Nucleus accumbens (tissue), 56 donors: ENCODE measurements at regions not wholly inside any gene's neighbourhood (a gene's known extent, or its start where the extent isn't known, plus 50 kb on each side); places are given as distances from the start of the nearest gene placed in this dataset.

Experiments
- DNase-seq, 56 donors: peaks; one replicate each; lab custom pipeline; 2025; lab: John Stamatoyannopoulos, UW

DNA sequence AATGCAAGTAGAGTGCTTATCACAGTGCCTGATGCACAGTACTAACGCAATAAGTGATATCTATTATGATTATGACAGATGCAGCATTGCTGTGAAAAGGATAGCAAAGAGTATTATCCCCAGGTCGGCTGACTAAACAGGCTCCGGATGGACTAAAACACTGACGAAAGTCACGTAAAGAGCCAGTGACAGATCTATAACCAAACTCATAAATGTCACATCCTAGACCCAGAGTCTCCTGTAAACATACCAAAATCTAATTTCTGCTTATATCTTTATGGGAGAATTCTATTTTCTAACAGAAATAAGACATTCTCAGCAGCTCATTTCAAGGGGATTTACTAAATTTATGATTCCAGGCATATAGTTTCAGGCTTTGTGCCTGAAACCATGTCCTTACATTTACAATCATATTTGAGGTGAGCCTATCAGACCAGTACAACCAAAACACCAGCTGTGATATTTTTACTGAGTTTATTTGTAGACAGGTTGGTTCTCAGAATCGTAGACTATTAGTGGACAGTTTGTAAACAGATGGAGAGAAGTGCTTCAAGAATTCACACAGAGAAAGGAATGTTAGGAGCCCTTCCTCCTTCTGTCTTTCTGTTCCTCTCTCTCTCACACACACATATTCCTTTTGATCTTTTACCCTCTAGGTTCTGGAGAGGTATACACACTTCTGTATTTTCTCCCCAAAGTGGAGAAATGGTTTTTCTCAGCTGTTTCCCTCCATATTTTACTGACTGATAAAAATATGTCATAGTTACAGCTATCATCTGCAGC lies 52.4 kb upstream of the WDR26 start:
- DNase-seq, result no peak

DNA sequence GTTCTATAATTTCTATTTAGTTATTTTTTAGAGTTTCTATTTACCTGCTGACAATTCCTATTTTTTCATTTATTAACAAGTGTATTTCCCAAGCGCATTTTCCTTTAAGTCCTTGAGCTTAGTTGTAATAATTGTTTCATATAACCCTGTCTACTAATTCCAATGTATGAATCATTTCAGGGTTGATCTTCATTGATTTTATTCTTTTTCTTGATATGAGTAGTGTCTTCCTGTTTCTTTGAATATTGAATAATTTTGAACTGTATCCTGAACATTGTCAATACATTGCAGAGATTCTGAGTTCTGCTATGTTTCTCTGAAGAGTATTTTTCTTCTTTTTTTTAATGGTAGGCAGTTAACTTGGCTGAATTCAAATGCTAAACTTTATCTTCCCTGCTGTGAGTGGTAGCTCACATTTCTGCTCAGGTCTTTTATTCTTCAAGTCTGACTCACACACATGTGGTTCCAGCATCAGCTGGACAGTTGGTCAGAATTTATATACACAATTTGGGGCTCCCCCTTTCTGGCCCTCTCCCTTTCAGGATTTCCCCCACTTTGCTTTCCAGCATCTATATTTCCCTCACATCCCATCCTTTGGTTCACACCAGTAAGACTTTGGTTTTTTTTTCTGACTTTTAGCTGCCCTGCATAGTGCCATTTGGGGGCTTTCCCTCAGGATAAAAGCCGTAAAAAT lies 54.4 kb upstream of the WDR26 start:
- DNase-seq, result no peak

DNA sequence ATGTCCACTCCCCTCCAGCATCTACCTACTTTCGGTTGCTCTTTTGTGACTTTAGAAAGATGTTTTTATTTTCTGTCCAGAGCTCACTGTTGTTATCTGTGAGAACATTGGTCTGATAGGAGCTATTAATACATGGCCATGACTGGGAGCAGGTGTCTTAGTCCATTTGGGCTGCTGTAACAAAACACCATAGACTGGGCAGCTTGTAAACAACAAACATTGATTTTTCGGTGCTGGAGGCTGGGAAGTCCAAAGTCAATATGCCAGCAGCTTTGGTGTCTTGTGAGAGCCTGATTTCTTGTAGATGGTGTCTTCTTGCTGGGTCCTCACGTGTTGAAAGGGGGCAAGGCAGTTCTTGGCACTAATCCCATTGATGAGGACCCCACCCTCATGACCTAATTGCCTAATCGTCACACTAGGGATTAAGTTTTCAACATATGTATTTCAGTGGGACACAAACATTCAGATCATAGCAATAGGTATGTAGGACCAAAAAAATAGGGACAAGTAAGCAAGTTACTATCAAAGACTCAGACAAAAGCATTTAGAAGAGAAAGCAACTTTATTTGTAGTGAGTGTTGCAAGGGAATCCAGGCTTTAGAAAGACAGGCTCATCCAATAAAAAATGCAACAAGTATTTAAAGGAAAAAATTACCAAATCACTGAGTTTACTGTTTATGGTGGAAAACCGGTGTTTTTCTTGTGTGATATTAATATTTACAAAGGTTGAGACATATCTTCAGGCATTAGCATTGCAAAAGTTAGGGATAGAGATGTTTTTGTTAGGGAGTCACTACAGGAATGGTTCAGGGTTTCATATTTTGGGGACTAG lies 55.2 kb upstream of the WDR26 start:
- DNase-seq, result no peak

DNA sequence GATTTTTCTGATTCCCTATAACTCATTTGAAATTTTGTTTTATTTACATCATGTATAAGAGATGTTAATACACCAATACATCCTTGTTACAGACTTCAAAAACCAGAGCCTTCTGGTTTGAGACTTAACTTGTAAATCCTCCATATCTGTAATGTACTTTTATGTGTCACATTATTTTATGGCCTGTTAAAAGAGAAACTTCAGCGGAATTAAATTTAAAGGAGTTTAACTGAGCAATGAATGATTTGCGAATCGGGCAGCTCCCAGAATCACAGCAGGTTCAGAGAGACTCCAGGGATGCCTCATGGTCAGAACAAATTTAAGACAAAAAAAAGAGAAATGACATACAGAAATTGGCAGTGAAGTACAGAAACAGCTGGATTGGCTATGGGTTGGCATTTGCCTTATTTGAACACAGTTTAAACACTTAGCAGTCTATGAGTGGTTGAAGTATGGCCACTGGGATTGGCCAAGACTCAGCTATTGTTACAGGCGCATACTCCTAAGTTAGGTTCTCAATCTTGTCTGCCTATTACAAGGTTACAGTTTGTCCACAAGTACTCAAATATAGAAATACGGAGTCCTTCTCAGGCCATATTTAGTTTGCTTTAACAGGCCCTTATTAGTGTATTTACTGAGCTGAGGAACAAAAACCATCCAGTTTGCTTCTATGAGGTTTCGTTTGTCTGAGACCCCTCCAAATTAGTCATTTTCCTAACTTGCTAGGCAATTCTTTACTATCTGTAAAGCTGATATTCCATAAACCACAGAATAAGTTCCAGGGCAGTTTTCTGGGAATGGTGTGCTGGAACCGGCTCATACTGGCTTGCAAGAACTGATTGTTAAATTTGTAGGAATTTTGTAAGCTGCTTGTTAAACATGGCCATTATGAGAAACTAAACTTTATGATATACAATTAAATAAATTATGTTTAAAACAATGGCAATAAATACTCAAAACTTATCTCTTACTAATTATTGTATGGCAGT lies 56.2 kb upstream of the WDR26 start:
- DNase-seq, result no peak

DNA sequence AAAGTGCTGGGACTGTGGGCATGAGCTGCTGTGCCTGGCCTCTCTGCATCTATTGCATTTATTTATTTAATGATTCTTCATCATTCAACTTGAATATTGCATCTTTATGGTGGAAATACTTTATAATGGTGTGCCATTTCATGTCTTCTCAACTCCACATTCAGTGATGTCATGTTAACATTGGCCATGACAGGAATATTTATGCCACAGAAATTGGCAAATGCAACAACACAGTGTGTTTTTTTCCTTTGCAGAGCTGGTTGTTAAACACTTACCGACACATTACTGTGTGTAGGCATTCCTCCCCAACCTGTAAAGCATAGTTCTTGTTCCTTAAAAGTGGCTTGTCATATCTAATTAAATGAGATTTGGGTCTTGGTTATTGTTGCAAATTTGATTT lies 57.4 kb upstream of the WDR26 start:
- DNase-seq, result no peak

DNA sequence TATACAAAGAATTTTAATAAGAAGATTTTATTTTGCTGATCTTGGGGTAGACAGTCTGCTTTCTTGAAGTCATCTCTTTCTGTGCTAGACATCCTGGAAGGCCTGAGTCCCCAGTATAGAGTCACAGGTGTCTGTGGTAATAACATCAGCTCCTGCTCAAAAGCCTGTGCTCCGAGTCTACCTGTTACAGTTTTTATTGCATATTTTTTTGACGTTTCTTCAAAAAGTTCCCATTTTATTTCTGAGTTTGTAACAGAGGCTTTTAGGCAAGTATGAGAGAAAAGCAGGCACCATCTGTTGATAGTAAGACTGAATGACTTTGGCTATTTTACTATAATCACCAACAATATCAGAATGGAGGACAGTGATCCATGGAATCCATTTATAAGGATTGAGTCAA lies 58.0 kb upstream of the WDR26 start:
- DNase-seq, result no peak

DNA sequence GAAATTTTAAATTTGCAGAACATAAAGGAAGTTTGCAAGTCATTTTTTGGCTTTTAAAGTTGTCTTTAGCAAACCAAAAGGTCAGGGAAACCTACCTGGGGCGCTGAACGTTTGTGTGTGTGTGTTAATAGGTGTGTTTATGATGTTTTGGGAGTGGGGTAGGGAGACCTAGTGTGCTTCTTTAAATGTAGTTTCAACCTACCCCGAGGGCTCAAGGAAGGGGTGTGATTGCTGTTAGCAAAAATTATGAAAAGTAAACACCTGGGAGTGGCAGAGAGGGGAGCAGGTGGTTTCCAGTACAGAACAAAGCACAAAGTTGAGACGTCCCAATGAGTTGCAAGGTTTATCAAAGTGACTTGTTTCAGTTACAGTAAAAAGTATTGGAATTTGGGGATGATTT lies 58.7 kb upstream of the WDR26 start:
- DNase-seq, result no peak

DNA sequence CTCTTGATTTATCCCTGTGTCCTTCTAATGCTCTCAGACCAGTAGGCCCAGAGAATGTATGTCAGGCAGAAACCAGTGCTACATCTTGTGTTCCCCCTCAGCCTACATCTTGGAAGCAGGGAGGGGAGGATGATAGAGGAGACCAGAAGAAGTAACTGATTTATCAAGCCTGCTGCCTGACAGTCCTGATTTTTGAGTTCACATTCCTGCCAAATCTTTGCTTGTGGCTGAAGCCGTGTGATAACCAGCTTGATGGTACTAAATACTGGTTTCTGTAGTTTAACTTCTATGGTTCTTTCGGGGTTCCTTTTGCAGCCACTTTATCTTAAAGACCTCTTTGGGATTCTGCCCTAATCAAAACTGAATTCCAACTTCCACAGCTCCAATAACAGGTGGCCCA lies 59.7 kb upstream of the WDR26 start:
- no peak for DNase-seq

DNA sequence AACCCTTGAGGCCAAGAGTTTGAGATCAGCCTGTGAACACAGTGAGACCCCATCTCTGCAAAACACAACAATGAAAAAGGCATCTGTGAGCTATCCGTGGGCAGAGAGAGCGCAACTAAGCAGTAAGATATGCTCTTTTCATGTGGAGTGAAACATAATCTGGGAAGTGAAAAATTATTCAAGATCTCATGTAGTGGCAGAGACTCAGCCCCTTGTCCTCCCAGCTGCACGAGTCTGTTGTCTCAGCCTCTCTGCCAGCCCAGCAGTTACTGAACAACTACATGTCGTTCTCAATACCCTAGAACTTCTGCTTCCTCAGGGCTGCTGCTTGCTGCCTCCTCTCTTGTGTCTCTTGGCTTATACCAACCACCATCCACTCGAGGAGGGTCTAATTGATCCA lies 61.3 kb upstream of the WDR26 start:
- no peak for DNase-seq

DNA sequence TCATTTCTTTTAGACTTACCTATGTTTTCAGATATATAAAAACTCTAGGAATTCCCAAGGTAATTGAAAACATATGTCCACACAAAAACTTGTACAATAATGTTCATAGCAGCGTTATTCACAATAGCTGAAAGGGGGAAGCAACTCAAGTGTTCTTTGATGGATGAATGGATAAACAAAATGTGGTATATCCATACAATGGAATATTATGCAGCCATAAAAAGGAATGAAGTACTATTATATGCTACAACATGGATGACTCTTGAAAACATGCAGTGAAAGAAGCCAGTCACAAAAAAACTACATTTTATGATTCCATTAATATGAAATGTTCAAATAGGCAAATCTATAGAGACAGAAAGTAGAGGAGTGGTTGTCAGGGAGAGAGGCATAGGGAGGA lies 62.2 kb upstream of the WDR26 start:
- no peak for DNase-seq

DNA sequence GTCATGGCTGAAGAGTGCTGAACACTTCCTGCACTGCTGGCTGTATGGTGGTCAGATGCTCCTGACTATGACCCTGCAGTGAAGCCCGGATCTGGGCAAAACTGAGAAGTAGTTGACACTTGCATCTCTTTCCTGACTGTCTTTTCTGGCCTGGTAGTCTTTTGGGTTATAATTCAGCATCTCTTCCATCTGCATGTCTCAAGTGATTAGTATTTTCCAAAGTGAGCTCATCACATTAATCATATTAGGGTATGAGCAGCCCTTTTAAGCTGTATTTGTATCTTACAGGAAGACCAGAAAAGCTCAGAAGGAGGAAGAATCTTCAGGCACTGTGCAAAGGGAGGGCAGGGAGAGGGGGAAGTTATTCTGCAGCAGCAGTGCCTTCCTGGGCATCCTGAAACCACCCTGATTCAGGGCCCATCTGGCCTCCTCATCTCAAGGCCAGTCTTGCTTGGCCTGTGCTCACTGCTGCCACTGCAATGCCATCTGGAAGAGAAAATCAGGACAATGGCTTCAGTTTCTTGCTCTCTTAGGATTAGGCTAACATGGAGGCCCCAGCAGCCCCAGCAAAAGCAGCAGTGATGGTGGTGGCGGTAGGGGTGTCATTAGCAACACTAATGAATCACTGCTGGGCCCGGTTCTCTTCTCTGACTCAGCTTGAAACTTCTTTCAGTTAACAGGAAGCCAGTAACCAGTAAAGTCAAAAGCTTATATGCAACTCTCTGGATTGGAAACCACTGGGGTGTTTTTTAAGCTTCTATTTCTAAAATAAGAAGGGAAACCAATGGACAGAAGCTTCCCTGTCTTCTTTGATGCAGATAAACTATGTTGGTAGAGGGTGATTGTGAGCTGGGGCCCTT lies 63.3 kb upstream of the WDR26 start:
- peak in 34 of 56 donors; percentile 2 to 51 (median 18) for DNase-seq

DNA sequence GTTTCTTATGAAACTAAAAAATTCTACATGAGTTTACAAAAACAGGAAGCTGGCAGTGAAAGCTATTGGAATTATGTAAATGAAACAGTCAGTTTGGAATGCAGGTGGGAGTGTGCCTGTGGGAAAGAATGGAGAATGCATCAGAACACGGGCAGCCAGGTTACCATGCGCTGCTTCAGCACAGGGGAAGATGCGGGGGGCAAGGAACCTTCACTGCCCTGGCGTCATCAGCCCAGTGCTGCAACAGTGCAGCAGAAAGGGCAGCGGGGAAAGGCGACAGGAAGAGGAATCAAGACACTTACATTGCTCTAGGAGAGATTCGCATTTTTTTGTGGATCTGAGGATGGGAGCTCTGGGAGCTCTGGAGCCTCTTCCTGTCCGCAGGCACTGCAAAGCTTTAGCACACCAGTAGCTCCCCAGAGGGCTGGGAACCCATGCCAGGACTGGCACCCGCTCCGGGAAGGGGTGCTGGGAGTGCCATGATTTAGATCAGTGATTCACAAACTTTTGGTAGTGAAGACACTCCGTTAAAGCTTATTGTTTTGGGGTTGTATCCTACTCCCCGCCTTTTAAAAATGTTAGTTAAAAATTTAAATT lies 64.1 kb upstream of the WDR26 start:
- DNase-seq, result peak in 19 of 56 donors; percentile 5 to 34 (median 15)

DNA sequence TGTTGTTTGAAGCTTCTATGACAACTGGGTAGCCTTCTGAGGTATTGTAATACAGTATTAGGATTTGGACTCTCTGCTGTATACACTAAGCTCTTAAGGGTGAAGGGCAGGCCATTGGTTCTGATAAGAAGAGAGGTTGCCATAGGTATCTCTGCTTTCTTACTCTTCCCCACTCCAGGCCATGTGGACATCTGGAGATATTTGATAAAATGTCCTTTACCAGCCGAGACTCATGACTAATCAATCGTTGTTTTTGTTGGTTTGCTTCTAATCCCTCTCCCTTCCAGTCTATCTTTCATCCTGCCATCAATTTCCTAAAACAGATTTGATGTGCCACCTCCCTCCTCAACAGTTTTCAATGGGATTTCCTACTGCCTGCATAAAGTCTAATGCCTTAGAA lies 64.6 kb upstream of the WDR26 start:
- DNase-seq, result no peak

DNA sequence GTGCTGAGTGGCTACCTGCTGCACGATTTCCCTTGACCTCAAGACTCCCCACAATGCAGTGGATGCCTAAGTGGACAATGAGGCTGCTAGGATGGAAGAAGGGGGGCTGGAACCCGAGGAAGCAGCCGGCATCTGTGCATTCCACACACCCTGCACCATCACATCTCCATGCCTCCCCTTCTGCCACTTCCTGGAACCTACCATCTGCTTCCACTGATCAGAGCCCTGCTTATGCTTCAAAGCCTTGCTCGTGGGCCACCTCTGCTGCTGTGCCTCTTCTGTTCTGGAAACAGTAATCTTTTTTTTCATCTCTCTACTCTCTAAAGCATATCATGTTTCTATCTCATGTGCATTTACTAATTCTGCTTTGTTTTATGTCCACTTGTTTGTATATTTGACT lies 66.2 kb upstream of the WDR26 start:
- DNase-seq, result no peak

DNA sequence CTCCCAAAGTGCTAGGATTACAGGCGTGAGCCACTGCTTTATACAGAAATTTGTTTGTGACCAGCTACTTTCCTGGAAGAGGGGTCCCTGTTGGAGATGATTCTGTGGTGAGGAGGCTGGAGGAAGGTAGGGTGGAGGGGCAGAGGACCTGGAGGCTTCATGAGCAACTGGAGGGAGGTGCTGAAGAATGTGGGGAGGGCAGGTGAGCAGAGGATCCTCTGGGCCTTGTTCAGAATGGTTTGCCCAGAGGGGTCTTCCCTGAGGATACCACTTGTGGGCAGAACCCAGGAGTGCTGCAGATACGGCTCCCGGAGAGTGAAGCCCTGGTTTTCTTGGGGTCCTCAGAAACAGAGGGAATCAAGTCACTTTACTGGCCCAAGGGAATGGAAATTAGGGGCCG lies 67.2 kb upstream of the WDR26 start:
- DNase-seq, result no peak

DNA sequence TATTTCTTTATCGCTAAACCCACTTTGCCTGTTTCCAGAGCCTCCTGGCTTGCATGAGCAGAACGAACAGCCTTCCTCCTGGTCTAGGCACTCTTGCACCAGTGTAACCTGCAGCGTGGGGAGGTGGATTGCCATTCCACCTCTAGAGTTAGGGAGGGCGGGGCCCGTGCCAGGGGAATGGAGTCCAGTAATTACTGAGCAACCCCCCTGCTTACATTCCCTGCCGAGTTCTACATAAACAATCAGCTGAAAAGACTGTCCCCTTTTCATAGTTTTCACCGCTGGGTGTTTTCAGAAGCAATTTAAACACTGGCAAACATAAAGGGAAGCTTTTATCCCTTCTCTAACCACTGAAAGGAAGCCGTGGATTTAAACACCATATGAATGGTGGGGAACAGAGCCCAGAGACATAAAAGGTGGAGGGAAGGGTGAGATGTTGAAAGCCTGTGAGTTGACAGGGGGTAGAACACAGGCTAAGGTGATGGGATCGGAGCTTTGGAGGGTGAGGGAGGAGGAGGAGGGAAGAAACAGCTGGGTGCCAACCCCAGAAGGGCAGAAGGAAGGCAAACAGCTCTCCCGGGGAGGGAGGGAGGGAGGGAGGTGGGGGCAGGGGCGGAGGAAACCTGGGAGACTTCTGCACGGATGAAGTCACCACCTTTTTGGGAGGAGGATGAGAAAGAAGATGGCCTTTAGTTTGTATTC lies 68.0 kb upstream of the WDR26 start:
- DNase-seq, result peak in 3 of 56 donors; percentile 3 to 40 (median 22)

DNA sequence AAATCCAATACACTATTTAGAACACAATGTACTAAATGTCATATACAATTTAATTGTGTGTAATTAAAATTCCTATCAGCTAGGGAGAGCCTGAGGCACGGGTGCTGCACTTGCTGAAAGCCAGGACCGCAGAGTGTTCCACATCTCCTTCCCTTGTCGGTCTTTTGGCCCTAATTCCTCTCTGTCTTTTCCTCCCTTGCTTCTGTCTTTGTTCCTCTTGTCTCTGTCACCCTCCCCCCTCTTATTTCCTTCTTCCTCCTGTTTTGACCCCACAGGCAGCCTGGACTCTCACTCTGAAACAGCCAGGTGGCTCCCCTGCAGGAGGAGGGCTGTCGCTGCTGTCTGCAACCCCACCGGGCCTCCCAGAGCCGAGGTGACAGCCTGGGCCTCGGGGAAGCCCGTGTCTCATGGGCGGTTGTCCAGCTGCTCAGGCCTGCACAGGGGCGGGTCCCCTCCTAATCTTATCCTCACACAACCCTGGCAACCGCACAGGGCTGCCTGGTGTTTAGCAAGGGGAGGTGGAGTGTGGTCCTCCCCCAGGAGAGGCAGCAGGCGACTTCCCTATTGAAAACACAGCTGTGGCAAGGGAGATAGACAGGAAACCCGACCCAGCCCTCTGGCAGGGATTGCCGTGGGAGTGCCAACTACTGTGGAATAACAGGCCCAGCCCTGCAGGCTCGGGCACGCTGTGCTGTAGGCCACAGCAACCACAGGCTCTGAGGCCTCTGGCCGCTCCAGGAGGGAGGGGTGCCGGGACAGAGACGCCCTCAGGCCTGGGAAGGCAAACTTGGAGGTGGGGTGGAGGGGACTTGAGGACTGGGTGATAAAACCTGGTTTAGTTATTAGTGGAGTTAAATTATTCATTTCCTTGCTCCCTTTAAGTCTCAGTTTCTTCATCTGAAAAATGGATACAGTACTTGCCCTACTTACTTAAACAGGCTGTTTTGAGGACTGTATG lies 68.8 kb upstream of the WDR26 start:
- DNase-seq, result peak in 53 of 56 donors; percentile 14 to 79 (median 53)
